Activated CD8-positive, alpha-beta memory T cell treated with anti-CD3 and anti-CD28 coated beads, Interleukin-2, amount 10 ng/mL, durations not matched to agents 7 days and 5 days (primary cell): ENCODE measurements at regions not wholly inside any gene's neighbourhood (a gene's known extent, or its start where the extent isn't known, plus 50 kb on each side); places are given as distances from the start of the nearest gene placed in this dataset.

Experiments
- ATAC-seq: fragments of 150-1000 bp; cut with Tn5 transposase; one replicate; pipeline ENCODE4 v1.10.0; 2021; ENCODE audit warnings: moderate library complexity
- CTCF ChIA-PET: fragments of 350-600 bp; sonication (Branson Sonifier 250); formaldehyde crosslinking; loops from one replicate; lab custom pipeline; 2021; ENCODE audit warnings: antibody characterized with exemption; lab: Charles Lee
- DNase-seq: peaks from one replicate; pipeline ENCODE4 v3.0.0-alpha.2; 2020
- H3K27ac Mint-ChIP-seq: one replicate; pipeline ENCODE4 v1.8.0; 2021; ENCODE audit warnings: mild to moderate bottlenecking, mixed read lengths
- H3K27me3 Mint-ChIP-seq: one replicate; pipeline ENCODE4 v1.8.0; 2021; ENCODE audit warnings: mixed read lengths
- H3K36me3 Mint-ChIP-seq: one replicate; pipeline ENCODE4 v1.8.0; 2021; ENCODE audit warnings: mild to moderate bottlenecking, mixed read lengths
- H3K4me1 Mint-ChIP-seq: one replicate; pipeline ENCODE4 v1.8.0; 2021; ENCODE audit warnings: mixed read lengths
- H3K4me3 Mint-ChIP-seq: one replicate; pipeline ENCODE4 v1.8.0; 2021; ENCODE audit warnings: mild to moderate bottlenecking, moderate library complexity, mixed read lengths
- H3K9me3 Mint-ChIP-seq: one replicate; pipeline ENCODE4 v1.8.0; 2022; ENCODE audit warnings: low read depth, mixed read lengths

DNA sequence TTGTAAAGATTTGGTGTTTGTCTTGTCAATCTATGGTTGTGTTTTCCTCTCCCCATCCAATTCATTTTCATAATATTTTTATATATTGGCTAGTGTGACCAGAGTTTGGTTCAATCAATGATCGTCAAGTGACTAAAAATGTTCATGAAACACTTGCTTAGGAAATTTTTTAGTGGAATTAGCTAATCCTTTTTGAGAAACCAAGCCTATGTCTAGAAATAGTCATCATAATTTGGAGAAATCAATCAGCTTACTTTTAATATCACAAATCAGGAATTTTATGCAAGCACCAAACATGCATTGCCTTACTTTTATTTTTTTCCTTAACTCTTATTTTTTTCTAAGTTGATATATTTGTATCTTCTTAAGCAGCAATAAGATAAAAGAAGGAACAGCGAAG, 403.1 kb upstream of the TBL1XR1 start:
- CTCF ChIA-PET: interaction anchor here (1.2 kb wide), 2 partner anchors 39 to 50 kb away, joined by 3 read pairs; no protein-coding TSS in a partner anchor
- Mint-ChIP-seq H3K4me1 (peaks cover 69% of the 10 kb centered on the region), H3K27me3 (no peaks in the 10 kb centered on the region), H3K4me3 (no peak overlapping the region), H3K27ac (no peak overlapping the region), H3K36me3 (peaks cover 23% of the 10 kb centered on the region), H3K9me3 (peaks cover 3% of the 10 kb centered on the region)
- DNase-seq (no peak), ATAC-seq (no peak)

DNA sequence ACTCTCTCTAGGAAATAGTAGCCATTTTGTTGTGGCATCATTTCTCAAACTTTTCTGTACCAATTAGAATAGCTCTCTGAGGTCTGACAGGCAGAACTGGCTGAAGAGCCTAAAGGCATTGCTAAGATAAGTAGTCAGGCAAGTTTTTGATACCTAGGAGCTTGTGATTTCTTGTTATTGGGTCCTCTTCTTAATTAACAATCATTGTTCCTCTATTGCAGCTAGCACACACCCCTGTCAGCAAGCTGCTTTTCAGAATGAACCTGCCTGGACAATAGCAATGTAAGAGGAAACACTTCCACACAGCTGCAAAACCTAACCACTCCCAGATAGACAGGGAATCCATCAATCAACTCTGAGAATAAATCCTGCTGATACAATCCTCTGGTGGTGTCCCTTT, 403.9 kb upstream of the TBL1XR1 start:
- ATAC-seq (no peak), DNase-seq (no peak)
- Mint-ChIP-seq H3K27ac (no peak overlapping the region), H3K27me3 (no peaks in the 10 kb centered on the region), H3K4me1 (peaks cover 62% of the 10 kb centered on the region), H3K36me3 (peaks cover 18% of the 10 kb centered on the region), H3K4me3 (no peak overlapping the region), H3K9me3 (peaks cover 4% of the 10 kb centered on the region)
- CTCF ChIA-PET: interaction anchor here (1.2 kb wide), 2 partner anchors 38 to 50 kb away, joined by 3 read pairs; no protein-coding TSS in a partner anchor

DNA sequence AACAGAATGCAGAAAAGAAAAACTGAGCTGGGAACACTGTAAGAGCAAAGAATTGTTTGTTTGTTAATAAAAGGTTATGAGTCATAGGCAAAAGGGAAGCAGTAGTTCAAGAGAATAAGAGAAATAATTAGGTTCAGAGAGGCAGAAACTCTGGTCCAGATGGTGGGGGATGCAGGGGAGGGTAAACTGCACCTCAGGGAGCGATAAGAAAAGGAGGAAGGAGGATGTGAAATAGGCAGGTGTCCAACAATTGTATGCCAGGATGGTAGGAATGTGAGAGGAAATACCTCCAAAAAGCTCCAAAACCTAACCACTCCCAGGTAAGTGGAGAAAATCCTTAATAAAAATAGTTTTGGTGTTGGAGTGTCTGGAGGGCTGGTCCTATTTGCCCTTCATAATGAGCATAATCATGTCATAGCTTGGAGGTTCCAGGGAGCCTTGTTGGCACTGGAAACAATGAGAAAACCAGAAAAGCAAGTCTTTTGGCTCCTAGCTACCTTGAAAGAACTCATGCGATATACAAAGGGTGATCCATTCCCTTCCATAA, 405.4 kb upstream of the TBL1XR1 start:
- no peaks in the 10 kb centered on the region for H3K27me3 Mint-ChIP-seq
- H3K4me3 Mint-ChIP-seq: no peak overlapping the region
- DNase-seq (no peak), ATAC-seq (no peak)
- peaks cover 18% of the 10 kb centered on the region for H3K36me3 Mint-ChIP-seq
- peaks cover 4% of the 10 kb centered on the region for H3K9me3 Mint-ChIP-seq
- CTCF ChIA-PET: interaction anchor here (1.0 to 1.8 kb wide), 2 partner anchors 13 to 20 kb away, joined by 3 to 4 read pairs; no protein-coding TSS in a partner anchor
- H3K27ac Mint-ChIP-seq: no peak overlapping the region
- peaks cover 49% of the 10 kb centered on the region for H3K4me1 Mint-ChIP-seq

DNA sequence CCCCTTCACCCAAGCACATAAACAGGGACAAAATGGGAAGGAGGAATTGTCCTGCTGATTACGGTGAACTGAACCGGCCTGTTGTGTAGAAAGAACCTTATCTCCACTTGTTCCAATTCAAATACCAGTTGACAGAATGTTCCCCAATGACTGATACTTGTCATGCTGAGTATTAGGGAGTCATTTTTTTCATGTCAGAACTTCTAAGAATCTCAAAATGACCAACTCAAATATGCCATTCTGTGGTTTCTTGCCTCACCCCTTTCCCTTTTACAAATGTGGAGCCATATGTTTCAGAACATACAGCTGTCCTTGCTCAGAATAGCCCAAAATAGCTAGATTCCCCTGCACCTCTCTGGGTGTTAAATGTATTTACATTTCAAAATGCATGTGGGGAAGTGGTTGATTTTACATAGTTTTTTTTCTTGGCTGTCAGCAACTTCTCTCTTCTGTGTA, 405.9 kb upstream of the TBL1XR1 start:
- Mint-ChIP-seq H3K27ac (no peak overlapping the region), H3K9me3 (peaks cover 4% of the 10 kb centered on the region), H3K36me3 (peaks cover 14% of the 10 kb centered on the region), H3K4me1 (peaks cover 44% of the 10 kb centered on the region), H3K27me3 (no peaks in the 10 kb centered on the region), H3K4me3 (no peak overlapping the region)
- ATAC-seq: peak; percentile 36
- CTCF ChIA-PET: interaction anchor here (1.0 to 1.8 kb wide), 2 partner anchors 13 to 20 kb away, joined by 3 to 4 read pairs; no protein-coding TSS in a partner anchor
- DNase-seq: no peak

DNA sequence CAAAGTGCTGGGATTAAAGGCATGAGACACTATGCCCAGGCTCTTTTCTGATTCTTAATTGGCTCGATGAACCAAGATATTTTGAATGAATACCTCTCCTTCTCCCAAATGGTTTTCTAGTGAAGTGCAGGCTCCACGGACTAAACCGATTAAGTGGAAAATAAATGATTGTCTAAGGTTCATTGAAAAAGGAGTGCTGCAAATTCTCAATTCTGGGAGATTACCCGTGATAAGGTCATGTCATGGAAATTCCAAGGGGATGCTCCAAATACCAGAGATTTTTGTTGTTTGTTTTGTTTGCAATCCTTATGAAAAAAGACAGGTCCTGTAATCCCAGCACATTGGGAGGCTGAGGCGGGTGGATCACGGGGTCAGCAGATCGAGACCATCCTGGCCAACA, 406.9 kb upstream of the TBL1XR1 start:
- no peak overlapping the region for H3K27ac Mint-ChIP-seq
- CTCF ChIA-PET: interaction anchor here (1.1 kb wide), 1 partner anchor 15 kb away, joined by 3 read pairs; no protein-coding TSS in a partner anchor
- H3K4me3 Mint-ChIP-seq: no peak overlapping the region
- H3K36me3 Mint-ChIP-seq: peaks cover 12% of the 10 kb centered on the region
- DNase-seq: no peak
- H3K27me3 Mint-ChIP-seq: no peaks in the 10 kb centered on the region
- ATAC-seq: no peak
- peaks cover 34% of the 10 kb centered on the region for H3K4me1 Mint-ChIP-seq
- peaks cover 4% of the 10 kb centered on the region for H3K9me3 Mint-ChIP-seq

DNA sequence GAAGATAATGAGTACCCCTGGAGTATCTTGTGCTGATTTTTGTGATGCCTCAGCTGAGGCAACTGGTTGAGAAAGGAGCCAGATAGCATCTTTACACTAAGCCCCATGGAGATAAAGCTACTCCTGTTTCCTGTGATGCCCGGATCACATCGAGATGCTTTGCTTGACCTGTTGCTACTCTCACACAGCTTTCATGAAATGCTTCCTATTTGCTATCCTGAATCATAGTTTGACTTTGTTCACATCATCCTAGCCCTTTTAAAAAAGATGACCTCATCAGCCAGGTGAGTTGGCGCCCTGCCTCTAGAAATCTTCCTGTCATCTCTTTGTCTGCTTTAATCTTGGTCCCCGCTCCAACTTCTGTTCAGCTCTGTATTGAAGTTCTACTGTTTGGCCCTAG, 409.6 kb upstream of the TBL1XR1 start:
- CTCF ChIA-PET: no interaction called here
- H3K4me3 Mint-ChIP-seq: no peak overlapping the region
- DNase-seq: no peak
- H3K4me1 Mint-ChIP-seq: peaks cover 17% of the 10 kb centered on the region
- no peak for ATAC-seq
- H3K27me3 Mint-ChIP-seq: no peaks in the 10 kb centered on the region
- no peak overlapping the region for H3K27ac Mint-ChIP-seq
- H3K36me3 Mint-ChIP-seq: peaks cover 7% of the 10 kb centered on the region
- peaks cover 4% of the 10 kb centered on the region for H3K9me3 Mint-ChIP-seq

DNA sequence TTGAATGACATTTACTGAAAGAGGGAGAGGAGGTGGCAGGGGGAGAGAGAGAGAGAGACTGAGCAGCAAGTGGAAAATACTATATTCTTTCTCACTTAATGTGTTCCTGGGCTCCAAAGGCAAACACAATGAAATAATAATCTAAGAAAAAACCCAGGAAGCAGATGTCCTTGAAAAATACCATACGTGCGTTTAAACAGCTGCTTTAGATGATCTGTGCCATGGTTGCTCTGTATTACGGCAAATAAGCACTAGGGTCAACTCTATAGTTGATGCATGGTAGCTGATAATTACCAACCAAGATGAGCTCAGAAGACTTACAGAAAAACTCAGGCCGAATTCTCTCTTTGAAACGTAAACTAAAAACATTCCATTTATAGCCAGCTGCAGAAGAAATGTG, 410.3 kb upstream of the TBL1XR1 start:
- CTCF ChIA-PET: no interaction called here
- Mint-ChIP-seq H3K36me3 (peaks cover 7% of the 10 kb centered on the region), H3K4me1 (peaks cover 12% of the 10 kb centered on the region), H3K27ac (no peak overlapping the region), H3K4me3 (no peak overlapping the region), H3K27me3 (no peaks in the 10 kb centered on the region), H3K9me3 (peaks cover 4% of the 10 kb centered on the region)
- ATAC-seq (no peak), DNase-seq (no peak)

DNA sequence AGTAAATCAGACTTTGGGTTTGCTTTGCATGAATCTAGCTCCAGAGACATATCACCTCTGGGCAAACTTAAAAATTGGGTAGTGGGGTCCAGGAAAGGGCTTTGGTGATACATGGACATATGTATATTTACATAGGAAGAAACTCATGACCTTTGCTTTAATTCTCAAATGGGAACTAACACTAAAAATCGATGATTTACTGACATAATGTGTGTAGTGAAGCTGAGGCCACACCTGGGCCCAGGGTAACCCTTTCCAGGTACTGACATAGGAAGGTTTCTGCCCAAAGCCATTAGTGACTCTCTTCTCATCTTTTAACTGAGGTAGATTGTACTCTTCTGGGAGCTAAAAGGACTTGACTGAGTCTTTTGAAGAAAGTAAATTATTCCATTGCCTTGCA, 411.2 kb upstream of the TBL1XR1 start:
- Mint-ChIP-seq H3K27me3 (no peaks in the 10 kb centered on the region), H3K27ac (no peak overlapping the region), H3K9me3 (peaks cover 4% of the 10 kb centered on the region), H3K4me1 (peaks cover 5% of the 10 kb centered on the region), H3K36me3 (peaks cover 6% of the 10 kb centered on the region), H3K4me3 (no peak overlapping the region)
- DNase-seq: no peak
- no peak for ATAC-seq
- CTCF ChIA-PET: no interaction called here

DNA sequence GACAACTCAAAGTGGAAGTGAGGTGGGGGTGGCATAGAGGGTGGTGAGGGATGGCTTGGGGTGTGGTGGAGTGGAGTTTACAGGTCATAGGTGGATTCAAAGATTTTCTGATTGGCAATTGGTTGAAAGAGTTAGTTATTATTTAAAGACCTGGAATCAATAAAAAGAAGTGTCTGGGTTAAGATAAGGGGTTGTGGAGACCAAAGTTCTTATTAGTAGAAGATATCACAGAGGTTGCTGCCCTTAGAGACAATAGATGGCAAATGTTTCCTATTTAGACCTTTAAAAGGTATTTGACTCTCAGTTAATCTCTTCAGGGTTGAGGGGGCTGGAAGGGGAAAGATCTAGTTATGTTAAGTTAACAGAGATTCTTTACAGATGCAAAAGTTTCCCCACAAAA, 412.3 kb upstream of the TBL1XR1 start:
- Mint-ChIP-seq H3K4me3 (no peak overlapping the region), H3K36me3 (peaks cover 7% of the 10 kb centered on the region), H3K27ac (no peak overlapping the region), H3K4me1 (peaks cover 3% of the 10 kb centered on the region), H3K9me3 (peaks cover 7% of the 10 kb centered on the region), H3K27me3 (no peaks in the 10 kb centered on the region)
- CTCF ChIA-PET: no interaction called here
- DNase-seq: no peak
- no peak for ATAC-seq

DNA sequence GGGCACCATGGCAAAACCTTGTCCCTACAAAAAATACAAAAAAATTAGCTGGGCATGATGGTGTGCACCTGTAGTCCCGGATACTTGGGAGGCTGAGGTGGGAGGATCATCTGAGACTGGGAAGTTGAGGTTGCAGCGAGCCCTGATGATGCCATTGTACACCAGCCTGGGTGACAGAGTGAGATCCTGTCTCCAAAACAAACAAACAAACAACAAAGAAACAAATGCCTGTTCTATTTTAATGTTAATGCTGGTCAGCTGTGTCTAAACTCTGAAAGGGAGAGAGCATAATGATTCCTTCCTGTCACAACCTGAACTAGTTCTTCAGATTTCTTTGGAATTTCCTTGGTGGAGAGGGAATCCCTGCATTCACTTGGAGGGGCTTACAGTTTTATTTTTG, 413.0 kb upstream of the TBL1XR1 start:
- Mint-ChIP-seq H3K36me3 (peaks cover 8% of the 10 kb centered on the region), H3K9me3 (peaks cover 4% of the 10 kb centered on the region), H3K27ac (no peak overlapping the region), H3K4me3 (no peak overlapping the region), H3K27me3 (no peaks in the 10 kb centered on the region), H3K4me1 (peaks cover 6% of the 10 kb centered on the region)
- CTCF ChIA-PET: no interaction called here
- DNase-seq: no peak
- no peak for ATAC-seq

DNA sequence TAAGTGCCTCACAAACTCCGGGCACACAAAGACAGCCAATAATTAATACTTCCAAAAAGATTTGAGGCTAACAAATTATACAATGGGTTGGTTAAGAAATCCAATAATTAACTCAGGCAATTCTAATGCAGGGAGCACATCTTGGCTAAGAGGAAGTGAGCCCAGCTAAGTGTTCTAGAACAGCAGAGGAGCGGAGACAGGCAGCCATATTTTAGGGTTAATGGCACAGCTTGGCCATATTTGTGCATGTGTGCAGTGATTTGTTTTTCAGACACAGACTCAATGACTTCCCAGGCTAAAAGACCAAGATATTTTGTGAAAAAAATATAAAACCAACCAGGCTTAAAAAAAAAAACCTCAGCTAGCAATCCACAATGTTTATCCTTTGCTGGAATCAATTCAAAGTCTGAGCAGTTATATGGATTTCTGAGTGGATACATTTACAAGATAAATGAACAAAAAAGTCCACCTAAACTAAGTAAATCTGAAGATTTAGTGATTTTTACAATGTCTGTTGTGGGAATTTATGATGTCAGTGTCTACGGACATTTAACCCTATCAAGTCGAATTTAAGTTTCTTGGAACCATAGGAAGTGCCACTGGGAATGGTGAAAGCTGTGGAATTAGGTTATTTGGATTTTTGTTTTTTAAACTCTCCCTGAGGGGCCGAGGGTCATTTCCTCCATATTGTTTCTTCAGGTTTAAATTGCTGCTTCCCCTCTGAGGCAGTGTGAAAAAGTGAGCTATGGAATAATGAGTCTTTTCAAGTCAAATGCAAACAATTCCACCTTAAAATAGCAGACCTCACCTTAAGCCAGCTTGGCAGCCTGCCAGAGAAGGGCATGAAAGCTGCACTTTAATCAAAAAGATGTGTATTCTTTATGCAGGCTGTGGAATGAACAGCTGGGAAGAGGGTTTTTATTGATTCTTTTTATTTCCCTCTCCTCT, 413.7 kb upstream of the TBL1XR1 start:
- Mint-ChIP-seq H3K9me3 (peaks cover 3% of the 10 kb centered on the region), H3K36me3 (peaks cover 6% of the 10 kb centered on the region), H3K27me3 (no peaks in the 10 kb centered on the region), H3K4me1 (peaks cover 6% of the 10 kb centered on the region), H3K4me3 (no peak overlapping the region), H3K27ac (no peak overlapping the region)
- DNase-seq (no peak), ATAC-seq (no peak)
- CTCF ChIA-PET: no interaction called here

DNA sequence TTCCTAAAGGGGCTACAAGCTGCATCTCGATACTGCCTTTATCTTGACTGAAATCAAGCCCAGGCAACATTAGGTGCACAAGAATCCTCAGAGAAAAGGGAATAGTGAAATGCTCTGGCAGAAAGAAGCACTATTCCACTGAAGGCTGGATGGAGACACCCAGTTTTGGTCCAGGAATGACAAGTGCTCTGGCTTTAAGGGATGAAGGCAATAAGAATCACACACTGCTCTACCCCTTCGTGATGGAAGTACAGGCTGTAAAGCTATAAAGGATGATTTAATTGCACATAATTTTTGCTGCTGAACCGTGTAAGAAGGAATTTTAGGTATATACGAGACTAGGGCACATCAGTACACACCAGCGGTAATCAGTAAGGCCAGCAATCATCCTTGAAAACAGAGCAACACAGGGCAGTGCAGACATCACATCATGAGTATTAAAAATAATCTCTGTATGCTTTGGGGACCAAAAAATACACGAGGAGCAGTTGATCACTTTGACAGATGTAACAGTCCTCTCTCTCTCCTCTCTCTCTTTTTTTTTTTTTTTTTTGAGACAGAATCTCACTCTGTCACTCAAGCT, 414.6 kb upstream of the TBL1XR1 start:
- DNase-seq: no peak
- no peak for ATAC-seq
- H3K36me3 Mint-ChIP-seq: peaks cover 6% of the 10 kb centered on the region
- H3K4me1 Mint-ChIP-seq: peaks cover 6% of the 10 kb centered on the region
- CTCF ChIA-PET: no interaction called here
- H3K9me3 Mint-ChIP-seq: peaks cover 3% of the 10 kb centered on the region
- no peak overlapping the region for H3K27ac Mint-ChIP-seq
- no peak overlapping the region for H3K4me3 Mint-ChIP-seq
- no peaks in the 10 kb centered on the region for H3K27me3 Mint-ChIP-seq

DNA sequence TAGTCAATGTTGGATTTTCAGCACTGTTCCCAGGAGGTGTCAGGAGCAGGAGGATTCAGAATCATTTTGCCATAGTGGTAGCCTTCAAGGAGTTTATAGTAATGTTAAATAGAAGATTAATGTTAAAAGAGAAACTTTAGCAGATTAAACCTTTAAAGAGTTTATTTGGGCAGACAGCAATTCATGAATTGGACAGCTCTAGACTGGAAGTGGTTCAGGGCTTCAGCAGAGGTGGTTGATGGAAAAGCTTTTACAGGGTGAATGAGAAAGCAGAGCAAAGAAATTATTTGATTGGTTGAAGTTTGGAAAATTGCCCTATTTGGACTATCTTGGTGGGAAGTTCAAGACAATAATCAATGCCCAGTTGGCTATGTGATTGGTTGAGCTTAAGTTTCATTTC, 416.6 kb upstream of the TBL1XR1 start:
- no peak for ATAC-seq
- no peaks in the 10 kb centered on the region for H3K27me3 Mint-ChIP-seq
- CTCF ChIA-PET: no interaction called here
- H3K27ac Mint-ChIP-seq: no peak overlapping the region
- peaks cover 3% of the 10 kb centered on the region for H3K9me3 Mint-ChIP-seq
- H3K36me3 Mint-ChIP-seq: peaks cover 6% of the 10 kb centered on the region
- H3K4me3 Mint-ChIP-seq: no peak overlapping the region
- peaks cover 3% of the 10 kb centered on the region for H3K4me1 Mint-ChIP-seq
- no peak for DNase-seq
